Right forelimb (tissue), 1 donor: ENCODE measurements at regions not wholly inside any gene's neighbourhood (a gene's known extent, or its start where the extent isn't known, plus 50 kb on each side); places are given as distances from the start of the nearest gene placed in this dataset.
A peak's percentile ranks its signal among the peaks of the same experiment; 100 is the strongest.

Experiments used
- DNase-seq: peaks from one replicate; pipeline ENCODE4 v3.0.0-alpha.2; 2018

GRCh38 chr6:4008324-4009047, 70.5 kb downstream of the FAM217A start:
- no peak for DNase-seq

- DNase-seq, result no peak
These were observed 69.5 kb downstream of the FAM217A start for GRCh38 chr6:4009486-4009885.

GRCh38 chr6:4010048-4010447, 68.9 kb downstream of the FAM217A start:
- no peak for DNase-seq

GRCh38 chr6:4010689-4011090, 68.2 kb downstream of the FAM217A start:
- DNase-seq, result no peak

GRCh38 chr6:4012826-4013225, 66.1 kb downstream of the FAM217A start:
- no peak for DNase-seq

GRCh38 chr6:4017058-4017739, 61.7 kb downstream of the FAM217A start:
- no peak for DNase-seq

- no peak for DNase-seq
These were observed 61.1 kb downstream of the FAM217A start for GRCh38 chr6:4017834-4018170.

- DNase-seq, result peak; percentile 96
These were observed 60.6 kb downstream of the FAM217A start for GRCh38 chr6:4018171-4018923.
